Femur (tissue), 1 donor: ENCODE measurements at regions not wholly inside any gene's neighbourhood (a gene's known extent, or its start where the extent isn't known, plus 50 kb on each side); places are given as distances from the start of the nearest gene placed in this dataset.
"Not testable (repeated sequence)": the region's sequence is repeated elsewhere in the genome, so short reads cannot be mapped to it uniquely, and the experiment has no call there.

Experiments used
- DNase-seq: peaks from one replicate; pipeline ENCODE4 v3.0.0-alpha.2; 2017

DNA sequence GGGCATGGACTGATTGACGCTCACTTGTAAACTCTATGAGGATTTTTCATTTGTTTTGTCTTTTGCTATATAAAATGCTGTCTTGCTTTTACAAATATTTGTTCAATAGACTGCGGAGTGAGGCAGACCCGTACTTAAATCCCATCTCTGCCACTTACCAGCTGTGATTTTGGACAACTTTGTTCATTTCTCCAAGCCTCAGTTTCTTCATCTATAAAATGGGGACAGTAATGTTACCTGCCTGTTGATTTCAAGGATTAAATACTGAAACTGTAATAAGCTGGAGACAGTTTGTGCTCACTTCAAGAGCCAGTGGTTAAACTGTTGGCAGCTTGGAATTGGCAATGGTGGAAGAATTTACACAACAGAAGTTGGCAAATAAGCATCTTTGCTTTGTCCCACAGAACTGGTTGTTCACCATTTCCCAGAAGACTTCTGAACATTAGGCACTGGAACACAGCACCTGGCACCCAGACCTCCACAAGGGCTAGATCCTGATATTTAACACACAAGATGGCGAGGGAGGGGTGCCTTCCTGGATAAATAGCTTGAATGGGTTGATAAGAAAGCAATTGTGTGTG lies 479.2 kb downstream of the QKI start:
- DNase-seq: no peak

DNA sequence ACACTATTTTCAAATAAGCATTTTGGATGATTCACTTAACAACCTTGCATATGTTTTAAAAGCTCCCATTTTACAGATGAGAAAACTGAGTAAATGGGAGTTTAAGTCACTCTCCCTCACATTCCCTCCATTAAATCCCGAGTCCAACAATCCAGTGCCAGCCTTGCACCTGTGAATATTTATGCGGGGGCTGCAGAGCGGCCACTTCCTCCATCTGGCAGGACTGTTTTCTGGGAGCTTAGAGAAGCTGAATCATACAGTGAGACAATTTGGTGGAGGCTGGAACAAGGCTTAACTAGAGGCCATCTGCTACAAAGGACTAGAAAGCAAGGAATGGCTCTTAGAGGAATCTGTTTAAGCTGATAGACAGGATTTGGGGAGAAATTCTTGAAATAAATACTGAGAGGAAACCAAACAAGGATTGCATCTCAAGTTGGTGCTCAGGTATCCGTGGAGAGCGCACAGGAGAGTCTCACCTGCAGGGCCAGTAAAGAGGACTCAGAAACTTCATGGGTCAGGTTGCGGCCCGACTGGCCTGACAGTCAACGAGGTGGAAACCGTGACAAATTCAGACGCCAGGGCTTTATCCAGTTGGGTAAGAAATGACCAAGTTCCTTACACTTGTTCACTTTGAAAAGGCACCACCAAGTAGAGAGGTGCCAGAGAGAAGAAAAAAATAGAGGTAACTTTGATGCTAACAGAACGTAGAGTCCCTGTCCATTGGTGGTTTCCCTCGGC lies 478.5 kb downstream of the QKI start:
- no peak for DNase-seq

DNA sequence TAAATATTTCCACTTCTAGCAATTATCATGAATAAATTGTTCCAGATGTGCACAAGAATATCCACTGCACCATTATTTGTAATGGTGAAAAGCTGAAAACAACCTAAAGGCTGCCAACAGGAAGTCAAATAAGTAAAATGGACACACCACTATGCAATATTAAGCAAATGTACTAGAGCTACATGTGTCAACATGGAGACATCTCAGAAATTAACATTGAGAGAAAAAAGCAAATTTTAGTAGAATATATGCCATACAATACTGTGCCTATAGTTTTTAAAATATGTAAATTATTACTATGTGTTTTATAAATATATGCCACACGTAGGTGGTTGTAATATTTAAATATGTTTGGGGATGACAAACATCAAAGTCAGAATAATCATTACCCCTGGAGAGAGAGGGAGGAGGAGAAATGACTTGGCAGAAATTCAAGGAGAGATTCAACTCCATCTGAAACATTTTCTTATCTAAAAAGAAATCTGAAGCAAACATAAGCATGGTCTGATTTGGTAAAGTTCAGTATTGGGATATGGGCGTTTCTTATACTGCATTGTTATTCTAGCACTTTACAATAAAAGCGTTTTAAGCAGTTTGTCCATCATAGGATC lies 475.5 kb downstream of the QKI start:
- no peak for DNase-seq

DNA sequence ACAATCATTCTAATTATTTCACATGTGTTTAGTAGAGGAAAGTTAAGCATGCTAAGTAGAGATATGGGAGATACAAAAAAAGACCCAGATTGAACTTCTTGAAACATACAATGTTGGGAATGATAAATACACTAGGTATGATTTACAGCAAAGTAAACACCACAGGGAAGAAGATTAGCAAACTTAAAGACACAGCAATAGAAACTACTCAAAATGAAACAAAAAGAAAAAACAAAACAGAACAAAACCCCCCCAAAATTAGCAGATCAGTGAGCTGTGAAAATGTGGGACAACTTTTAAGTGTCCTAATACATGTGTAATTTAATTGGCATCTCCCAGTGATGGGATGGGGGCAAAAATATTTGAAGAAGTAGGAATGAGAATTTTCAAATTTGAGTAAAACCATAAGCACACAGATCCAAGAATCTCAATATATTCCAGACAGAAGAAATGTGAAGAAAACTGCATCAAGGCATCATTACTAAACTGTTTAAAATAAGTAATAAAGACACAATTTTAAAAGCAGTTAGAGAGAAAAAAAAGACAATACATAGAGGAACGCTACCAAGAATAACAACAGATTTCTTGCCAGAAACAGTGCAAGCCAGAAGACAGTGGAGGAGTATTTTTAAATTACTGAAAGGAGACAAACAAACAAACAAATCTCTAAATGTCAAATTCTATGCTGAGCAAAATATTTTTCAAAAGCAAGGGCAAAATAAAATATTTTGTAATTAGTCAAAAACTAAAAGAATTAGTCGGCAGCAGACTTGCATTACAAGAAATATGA lies 473.7 kb downstream of the QKI start:
- no peak for DNase-seq

DNA sequence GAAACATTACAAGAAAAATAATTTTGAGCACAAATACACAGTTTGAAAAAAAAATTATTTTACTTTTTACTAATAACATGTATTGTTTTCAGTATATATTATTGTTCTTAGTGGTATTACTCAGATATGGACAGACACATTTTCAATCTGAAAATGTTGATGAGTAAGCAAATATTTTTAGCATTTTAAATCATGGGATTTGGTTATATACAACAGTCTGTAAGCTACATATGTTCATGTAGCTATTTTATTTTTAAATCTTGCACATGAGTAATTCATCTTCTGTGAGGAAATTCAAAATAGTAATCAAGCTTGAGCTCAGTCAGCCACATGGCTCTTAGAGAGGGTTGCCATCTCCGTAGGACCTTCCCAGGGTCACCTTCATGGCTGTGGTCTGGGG lies 471.9 kb downstream of the QKI start:
- no peak for DNase-seq

DNA sequence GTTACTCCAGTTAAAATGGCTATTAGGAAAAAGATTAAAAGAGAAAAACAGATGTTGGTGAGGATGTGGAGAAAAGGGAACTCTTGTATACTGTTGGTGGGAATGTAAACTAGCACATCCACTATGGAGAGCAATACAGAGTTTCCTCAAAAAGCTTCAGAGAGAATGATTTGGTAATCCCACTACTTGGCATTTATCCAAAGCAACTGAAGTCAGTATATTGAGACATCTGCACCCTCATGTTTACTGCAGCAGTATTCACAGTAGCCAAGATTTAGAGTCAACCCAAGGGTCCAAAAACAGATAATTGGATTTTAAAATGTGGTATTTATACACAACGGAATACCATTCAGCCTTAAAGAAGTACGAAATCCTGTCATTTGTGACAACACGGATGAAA lies 469.5 kb downstream of the QKI start:
- DNase-seq: no peak

DNA sequence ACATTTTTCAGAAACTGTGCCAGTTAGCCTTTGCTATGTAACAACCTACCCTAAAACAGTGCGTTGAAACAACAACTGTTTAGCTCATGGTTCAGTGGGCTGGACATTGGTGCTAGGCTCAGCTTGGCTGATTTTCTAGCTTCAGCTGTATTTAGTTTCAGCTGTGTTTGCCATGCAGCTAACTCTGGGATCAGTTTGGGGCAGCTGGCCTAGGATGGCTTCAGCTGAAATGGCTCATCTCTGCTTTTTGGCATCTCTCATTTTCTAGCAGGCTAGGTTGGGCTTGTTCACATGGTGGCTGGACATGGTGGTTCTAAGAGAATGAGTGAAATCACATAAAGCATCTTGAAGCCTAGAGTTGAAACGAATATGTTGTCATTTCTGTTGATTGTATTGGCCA lies 464.2 kb downstream of the QKI start:
- DNase-seq: peak; percentile 30

DNA sequence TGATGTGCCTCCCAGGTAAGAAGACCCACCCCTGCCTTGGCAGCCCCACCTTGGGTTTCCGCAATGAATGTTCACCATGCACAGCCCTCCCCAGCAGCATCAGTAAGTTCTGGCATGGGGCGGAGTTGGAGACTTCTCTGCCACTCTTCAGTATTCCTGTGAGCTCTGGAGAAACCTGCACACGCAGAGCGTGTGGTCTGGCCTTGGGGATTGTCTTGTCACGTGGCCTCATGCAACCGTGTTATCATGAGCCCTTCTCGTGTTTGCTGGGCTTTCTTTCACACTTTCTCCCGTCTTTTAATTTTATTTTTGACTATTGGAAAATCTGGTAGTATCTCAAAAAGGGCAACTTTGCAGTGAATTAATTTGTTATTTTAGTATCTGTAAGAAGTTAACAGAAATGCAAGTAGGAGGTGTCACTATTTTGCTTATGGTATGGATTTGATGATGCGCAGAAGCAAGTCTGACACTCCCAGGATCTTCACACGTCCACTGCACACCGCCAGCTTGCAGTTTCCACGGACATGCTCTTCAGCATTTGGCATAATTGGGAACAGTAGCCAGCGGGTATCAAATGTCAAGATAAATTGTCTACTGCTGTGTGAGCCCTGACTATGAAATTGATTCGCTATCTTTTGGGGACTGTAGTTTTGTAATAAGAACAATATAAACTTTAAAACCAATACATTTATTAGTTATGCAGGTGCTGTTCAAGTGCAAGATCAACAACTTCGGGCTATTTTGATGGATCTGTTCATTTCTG lies 463.5 kb downstream of the QKI start:
- peak; percentile 21 for DNase-seq

DNA sequence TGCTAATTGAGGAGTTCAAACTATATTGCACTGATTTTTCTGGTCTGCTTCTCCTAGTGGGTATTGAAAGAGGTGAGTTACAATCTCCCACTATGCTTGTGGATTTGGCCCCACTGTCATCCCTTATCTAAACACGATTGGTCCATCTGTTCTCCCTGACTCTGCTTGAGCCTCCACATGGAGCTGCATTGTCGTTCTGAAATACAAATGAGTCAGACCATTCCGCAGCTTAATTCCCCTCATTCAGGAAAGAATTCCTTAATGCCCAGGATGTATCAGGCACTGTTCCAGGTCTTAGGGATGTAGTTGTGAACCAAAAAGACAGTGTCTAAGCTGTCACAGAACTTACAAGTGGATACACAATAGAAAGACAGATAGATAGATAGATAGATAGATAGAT lies 461.9 kb downstream of the QKI start:
- DNase-seq: no peak

DNA sequence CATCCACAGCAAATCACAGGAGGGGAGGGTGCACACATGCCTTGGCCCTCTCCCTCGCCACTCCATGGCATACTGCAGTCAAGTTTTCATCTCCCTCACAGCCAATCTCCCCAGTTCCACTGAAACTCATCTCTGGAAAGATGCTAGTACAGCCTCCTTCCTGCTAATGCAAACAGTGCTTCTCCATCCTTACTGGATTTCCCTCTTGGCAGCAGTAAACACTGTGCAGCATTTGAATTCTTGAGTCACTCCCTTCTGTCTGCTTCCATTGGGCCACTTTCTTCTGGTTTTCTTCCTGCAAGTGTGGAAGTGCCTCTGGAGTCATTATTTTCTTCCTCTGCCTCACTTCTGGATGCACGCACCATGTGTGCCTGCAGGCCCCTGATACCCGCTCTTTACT lies 460.3 kb downstream of the QKI start:
- no peak for DNase-seq

DNA sequence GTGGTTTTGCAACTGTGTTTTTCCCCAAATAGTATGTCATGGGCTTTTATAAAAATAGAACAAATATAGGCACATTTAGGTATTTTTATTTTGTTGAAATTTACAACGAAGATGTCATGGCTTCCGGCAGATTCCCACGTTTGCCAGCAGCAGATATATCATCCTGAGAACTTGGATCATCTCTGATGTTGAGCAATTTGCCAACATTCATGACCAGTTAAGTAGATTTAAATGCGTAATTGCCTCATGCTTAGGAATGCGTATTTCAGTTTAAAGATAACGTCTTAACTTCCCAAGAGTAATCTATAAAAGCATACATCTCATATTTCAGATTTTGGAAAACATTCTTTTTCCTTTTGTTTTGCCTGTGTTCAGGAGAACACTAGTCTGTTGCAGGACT lies 457.8 kb downstream of the QKI start:
- DNase-seq: peak; percentile 31

DNA sequence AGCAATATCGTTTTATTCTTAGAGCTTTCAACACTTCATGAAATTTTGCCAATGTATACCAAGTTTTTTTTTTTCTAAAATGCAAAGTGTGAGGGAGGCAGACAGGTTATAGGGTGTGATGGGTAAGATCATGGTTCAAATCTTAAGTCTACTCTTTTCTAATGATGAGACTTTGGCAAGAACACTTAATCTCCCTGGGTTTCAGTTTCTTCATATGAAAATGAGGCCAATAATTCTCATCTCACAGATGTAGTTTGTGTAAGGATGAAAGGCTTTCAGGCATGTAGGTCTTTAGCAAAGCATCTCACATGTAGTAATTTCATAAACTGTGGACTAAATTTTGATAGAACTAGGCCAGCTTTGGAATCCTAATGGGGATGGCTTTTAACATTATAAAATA lies 457.1 kb downstream of the QKI start:
- DNase-seq: no peak

DNA sequence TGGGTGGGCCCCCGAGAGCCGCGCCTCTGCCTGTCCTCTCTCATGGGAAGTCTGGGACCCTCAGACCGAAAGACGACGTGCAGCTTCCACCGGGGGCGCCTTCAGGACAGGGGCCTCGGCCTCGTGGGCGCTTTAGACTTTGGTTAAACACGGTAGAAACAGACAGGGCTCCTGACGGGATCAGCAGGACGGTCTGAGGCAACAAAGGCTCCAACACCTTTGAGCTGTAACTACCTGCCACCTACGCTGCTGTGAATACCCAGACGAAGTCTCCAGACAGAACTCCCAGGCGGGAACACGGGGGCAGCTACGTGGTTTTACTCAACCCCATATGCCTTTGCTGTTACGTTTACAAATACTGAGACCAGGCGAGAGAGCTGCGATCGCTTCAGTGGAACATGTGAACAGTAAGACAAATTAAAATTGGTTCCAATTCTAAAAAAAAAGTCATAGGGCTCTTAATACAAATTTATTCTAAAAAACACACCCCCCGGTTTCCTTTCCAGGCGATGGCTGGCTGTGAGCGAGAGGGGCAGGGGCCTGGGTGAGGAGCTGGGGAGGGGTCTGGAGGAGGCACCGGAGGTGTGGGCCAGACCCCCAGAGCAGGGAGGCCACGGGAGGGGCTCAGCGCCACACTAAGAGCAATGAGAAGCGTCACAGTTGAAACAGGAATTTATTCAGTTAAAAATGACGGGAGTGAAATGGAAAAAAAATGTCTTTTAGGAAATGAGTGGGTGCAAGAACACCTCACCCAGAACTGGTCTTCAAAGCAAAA lies 453.2 kb downstream of the QKI start:
- DNase-seq: no peak

DNA sequence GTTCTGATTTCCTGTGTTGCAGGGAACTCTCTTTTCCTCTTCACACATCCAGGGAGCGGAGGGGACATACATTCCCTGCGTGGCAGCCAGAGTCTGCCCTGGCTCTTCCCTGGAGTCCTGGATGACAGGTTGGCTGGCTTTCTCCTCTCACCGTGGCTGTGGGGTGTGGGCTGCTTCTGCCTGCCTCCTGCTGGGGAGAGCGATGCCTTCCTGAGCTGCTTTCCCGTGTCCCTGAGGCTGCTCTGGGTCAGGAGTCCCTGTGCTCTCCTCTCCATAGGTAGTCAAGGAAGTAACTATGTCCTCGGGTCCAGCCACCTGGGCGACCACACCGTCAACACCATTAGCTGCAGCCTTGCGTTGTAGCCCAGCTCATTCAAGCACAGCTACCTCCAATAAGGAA lies 451.7 kb downstream of the QKI start:
- no peak for DNase-seq

DNA sequence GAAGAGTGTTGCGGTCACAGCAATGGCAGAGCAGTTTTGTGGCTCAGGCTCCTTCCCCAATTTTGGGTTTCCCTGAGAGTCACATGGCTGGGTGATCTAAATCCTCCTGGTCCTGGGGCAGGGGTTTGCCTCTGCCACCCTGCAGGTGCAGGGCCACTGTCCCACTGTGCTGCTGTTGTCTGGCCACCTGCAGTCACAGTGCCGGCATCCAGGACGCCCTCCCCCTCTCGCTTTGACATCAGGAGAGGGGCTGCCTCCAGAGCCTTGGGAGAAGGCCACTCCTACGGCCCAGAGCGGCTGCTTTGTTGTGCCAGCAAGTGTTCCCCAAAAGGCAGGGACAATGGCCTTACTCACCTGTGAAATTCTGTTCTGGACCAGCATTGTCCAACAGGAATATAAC lies 449.0 kb downstream of the QKI start:
- no peak for DNase-seq

DNA sequence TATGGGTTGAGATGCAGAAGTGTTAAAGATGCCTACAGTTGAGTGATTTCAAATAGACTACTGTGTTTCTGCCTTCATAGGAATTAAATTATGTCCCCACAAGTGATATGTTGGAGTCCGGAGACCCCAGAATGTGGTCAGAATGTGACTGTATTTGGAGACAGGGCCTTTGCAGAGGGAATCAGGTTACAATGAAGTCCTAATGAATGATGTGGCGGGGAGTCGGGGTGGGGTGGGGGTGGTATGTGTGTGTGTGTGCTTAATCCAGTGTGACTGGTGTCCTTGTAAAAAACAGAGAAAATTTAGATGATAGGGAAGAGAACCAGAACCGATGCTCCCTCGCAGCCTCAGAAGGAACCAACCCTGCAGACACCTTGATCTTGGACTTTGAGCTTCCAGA lies 448.2 kb downstream of the QKI start:
- DNase-seq: no peak

DNA sequence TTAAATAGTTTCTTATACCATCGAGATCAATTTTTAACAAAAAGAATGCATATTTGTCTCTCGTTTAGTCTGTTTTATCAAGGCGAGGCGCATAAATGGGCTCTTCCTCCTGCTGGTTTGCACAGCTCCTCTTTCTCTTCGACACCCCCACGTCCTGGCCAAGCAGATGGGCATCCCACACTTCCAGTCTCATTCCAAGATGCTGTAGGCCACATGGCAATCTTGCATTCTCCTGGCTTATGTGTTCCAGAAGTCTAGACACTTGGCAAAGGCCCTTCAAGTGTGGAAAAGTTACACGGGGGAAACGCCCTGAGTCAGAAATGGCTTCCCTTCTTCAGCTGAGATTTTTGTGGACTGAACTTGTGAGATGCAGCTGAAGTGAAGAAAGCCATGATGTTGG lies 447.1 kb downstream of the QKI start:
- no peak for DNase-seq

DNA sequence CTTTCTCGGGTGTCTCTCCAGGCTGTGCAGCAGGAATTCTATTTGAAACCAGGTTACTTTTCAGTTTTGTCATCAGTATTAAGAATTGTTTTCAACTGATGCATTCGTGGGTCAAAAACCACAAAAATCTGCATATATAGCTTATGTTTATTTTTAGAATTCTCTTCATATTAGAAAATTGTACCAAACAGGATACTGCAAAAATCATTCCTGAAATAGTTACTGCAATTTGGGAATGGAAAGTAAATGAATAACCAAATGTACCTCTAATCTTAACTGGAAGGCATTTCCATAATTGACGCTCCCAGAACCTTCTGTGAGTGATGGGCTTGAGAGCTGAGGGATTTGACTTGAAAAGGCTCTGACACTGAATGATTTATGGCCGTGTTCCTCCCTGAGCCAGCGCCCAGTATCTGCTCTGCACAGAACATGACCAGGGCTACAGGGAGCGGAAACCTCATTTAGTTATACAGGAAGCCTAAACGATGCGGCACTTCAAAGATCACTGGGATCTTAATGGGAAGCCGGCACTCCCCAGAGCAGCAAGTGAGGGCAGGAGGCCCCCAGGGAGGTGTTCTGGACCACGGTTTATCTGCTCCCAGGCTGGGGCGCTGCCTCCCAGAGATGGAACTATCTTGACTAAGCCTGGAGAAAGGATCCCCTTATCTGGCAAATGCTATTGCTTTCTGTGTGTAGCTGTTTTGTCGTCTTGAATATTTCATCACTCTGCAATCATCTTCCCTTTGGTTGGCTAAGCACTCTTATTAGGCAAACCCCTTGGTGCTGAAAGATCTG lies 446.0 kb downstream of the QKI start:
- no peak for DNase-seq

DNA sequence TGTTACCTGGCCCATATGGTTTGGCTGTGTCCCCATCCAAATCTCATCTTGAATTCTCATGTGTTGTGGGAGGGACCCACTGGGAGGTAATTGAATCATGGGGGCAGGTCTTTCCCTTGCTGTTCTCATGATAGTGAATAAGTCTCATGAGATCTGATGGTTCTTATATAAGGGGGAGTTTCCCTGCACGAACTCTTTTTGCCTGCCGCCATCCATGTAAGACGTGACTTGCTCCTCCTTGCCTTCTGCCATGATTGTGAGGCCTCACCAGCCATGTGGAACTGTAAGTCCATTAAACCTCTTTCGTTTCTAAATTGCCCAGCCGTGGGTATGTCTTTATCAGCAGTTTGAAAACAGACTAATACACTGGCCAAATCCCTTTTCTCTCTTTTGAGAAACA lies 444.4 kb downstream of the QKI start:
- DNase-seq: not testable (repeated sequence)

DNA sequence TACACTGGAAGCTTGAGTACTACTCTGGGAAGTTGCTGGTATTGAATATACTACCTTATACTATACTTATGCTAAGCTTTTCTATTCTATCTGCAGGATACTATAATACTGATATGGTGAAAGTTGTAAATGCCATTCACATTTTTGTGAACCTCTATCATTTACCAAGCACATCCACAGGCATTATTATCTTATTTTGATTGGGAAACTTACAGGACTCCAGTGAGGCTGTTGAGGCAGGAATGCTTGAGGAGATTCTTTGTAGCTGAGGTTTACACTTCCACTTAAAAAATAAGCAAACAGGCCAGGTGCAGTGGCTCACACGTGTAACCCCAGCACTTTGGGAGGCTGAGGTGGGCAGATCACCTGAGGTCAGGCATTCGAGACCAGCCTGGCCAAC lies 442.9 kb downstream of the QKI start:
- DNase-seq: no peak

DNA sequence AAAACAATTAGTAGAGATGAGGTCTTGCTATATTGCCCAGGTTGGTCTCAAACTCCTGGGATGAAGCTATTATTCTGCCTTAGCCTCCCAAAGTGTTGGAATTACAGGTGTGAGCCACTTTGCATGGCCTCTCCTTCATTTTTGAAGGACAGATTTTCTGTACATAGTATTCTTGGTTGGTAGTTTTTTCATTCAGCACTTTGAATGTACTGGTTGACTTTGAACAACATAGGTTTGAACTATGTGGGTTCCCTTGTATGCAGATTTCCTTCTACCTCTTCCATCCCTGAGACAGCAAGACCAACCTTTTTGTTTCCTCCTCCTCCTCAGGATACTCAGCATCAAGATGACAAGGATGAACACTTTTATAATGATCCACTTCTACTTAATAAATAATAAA lies 436.4 kb downstream of the QKI start:
- no peak for DNase-seq
